ENCODE measurements at regions not wholly inside any gene's neighbourhood (a gene's known extent, or its start where the extent isn't known, plus 50 kb on each side); places are given as distances from the start of the nearest gene placed in this dataset.

- TF ChIP-seq EZH2phosphoT487 (IDR thresholded peaks at IDR 0.05; ENCODE audit: borderline replicate concordance) = no peak
- no peak for TF ChIP-seq CTCF (conservative IDR thresholded peaks at IDR 0.05; ENCODE audit: low read length)
Observed at GRCh38 chr4:116839826-116840225, 245.6 kb downstream of the TRAM1L1 start.
